ENCODE measurements at regions not wholly inside any gene's neighbourhood (a gene's known extent, or its start where the extent isn't known, plus 50 kb on each side); places are given as distances from the start of the nearest gene placed in this dataset.

DNA sequence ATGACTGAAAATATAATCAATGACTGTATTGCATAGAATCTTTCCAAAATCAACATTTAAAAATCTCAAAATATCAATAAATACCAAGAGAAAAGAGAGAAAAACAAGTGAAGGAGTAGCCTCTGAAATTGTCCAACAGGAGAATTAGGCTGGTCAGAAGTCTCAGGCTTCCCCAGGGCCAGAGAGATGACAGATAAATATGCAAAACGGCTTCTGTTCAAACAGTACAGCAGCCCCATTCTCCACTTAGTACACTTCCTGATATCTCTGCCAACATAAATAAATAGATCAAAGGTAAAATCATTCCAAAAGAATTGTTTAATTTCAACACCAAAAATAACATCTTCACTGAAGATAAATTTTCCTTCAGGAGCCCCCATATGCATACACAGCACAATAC lies 204.7 kb upstream of the GABRA2 start:
- no peak for DNase-seq

DNA sequence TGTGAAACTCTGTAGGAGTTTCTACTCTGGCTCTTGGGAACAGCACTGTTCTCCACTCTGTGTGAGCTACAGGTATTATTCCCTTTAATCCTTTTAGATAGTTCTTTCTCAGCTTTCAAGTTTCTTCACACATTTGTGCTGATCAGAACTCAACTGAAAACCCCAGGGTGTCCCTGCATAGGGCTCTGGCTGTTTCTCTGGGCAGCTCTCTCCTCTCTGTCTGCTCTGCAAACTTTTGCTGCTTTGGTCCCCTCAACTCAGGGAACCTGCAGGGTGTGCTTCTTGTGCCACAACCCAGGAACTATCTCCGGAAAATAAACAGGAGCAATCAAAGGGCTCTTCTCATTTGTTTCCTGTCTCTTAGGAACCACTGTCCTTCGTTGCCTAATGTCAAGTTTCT lies 196.6 kb upstream of the GABRA2 start:
- DNase-seq = no peak

DNA sequence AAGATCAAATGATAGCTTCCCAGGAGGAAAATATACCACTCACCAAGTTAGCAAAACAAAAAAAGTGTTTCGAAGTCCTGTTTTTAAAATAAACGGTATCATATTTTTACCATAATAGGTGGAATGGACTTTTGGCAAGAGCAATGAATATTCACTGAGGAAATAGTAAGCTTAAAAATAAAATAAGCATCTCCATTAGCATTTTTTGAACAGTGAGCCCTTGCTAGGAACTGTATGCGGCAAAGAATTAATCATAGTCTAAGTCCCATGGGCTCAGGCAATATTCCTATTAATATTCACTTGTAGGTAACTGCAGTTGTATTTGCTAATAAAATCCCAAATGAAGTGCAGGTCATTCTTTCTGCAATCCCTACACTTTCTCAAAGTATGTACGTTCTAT lies 191.7 kb upstream of the GABRA2 start:
- no peak for DNase-seq

DNA sequence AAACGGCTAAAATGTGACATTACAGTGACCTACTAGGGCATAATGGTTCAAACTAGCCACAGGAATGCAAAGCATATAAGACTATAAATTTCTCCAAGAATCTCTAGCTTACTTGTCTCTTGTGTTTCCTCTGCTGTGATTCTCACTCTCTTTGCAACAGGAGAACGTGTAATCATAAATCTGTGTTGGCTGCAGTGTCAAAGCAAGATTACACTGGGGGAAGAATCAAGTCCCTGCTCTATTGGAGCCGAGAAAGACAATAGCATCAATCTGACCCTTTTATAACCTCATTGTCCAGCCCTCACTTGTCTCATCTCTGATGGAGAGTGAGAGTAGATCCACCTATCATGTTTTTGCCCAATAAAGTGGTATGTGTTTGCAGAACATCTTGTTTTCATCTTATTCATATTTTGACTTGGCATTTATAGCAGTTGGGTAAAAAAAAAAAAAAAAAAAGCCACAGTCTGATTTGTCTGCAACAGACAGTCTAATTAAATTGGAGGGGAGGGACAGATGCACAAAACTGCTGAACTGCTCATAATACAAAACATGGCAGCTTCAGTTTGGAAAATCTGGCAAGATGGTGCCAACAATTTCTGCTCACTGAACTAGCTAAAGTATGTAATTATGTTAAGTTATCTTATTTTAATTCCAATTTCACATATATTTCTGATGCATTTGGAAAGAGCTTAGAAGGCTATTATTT lies 165.0 kb upstream of the GABRA2 start:
- DNase-seq = peak; percentile 18

DNA sequence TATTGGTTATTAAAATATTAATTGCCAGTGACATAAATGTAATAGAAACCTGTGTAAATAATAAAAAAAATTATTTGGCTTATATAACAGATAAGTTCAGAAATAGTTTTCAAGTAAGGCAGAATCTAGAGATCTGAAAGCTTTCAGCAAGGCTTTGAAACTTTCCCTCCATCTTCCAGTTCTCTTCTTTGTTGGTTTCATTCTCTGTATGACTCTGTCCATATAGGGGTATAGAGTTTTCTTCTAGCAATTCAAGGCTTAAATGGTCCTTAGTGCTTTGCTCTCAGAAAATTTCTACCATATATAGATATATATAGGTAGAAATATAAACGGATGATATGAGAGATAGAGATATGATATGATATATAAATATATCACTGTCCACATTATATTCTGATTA lies 160.5 kb upstream of the GABRA2 start:
- DNase-seq = no peak

DNA sequence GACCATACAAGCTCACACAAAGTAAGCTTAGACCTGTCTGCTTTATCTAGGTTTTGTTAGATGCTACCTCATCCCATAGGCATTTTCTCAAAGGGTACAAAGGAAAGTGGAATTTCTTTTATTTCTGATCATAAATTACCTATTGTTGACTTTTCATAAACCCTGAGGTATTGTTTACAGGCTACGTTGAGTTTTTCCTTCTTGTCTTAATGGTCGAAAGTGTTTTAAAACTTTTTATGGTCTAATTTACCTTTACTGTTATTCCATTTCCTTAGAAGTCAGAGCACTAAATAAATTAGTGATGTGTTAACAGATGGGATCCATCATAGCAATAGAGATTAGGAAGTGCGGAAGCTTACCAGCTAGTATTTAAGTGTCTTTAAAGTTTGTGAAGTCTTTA lies 159.2 kb upstream of the GABRA2 start:
- no peak for DNase-seq

DNA sequence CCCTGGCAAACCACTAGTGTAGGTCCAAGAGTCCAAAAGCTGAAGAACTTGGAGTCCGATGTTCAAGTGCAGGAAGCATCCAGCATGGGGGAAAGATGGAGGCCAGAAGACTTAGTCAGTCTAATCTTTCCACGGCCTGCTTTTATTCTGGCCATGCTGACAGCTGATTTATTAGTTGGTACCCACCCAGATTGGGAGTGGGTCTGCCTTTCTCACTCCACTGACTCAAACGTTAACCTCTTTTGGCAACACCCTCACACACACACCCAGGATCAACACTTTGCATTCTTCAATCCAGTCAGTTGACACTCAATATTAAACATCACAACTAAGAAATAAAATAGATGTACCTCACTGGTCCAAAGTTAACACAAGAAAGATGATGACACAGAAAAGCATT lies 134.8 kb upstream of the GABRA2 start:
- no peak for DNase-seq

DNA sequence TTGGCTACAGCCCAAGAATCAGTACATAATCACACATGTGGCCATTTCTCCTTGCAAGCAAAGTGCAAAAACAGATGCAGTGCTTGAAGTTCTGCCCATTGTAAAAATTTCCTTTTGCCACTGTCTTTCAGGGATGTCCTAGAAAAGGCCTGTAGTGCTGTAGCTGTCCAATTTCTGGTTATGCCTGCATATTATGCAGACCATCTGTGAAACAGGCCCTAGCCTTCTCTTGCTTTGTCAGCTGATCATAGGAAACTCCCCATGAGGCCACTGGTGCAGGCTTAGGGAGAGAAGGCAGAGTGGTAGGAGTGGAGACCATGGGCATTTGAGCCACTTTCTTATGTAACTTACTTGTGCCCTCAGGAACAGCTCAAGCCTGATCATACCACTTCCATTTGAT lies 130.4 kb upstream of the GABRA2 start:
- no peak for DNase-seq

DNA sequence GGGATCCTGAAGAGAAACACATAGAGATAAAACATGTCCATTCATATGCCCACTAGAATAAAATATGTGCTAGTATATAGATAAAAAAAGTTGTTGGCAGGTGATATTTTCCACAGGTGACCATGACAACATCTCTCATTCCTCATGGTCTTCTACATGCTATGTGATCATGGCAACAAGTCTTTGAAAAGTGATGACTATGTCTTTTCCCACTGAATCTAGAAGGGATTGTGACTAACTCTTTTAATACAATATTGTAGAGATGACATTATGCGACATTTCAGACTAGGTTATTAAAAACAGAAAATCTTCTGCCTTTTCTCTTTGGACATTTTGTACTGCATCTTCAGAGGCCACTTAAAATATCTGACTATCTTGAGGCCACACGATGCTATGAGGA lies 126.0 kb upstream of the GABRA2 start:
- DNase-seq = no peak

DNA sequence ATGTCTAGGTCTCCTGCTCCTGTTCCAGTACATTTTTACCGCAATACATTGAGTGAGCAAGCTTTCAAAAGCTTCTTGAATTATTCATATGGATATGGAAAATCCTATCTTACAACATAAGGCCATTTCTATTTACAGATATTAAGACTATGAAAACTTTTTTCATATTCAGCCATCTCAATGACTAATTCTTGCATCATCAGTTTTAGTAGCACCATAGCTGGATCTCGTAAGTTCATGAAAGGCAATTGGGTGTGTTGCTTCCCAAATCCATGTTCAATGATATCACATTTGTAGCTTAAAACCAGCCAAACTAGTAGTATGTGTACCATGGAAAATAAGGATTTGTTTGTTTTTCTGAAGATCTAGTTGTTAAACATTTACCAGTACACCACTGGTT lies 118.3 kb upstream of the GABRA2 start:
- no peak for DNase-seq

DNA sequence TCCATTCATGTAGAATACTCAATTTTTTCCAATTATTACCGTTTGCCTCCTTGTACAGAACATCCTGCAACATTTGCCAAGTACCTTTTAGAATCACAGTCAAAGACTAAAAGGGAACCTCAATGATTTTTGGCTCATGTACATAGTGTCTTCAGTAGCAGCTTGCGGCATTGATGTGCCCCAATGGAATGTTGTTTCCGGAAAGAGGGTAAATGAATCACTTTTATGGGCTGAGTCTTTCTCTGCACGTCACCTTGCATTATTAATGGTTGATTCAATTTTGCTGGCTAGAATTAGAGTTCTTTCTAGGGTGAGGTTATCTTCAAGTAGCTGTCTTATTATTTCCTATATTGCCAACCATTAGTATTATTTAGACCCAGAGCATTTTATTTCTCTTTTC lies 116.9 kb upstream of the GABRA2 start:
- DNase-seq = no peak

DNA sequence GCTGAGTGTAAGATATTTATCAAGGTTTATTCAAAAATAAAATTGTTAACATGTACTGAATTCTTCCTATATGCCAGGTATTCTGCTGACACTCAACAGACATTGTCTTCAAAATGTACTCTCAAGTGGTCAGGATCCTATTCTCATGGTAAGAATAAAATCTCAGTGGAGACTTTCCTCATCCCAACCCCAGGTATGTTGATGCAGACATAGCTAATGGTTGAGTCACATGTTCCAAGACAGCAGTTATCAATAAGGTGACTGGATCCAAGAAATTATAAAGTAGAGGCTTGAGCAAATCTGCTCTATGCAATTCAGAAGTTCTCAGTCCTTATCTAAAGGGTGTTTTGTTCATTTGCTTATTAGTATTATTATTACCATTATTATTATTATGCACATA lies 115.2 kb upstream of the GABRA2 start:
- DNase-seq = no peak

DNA sequence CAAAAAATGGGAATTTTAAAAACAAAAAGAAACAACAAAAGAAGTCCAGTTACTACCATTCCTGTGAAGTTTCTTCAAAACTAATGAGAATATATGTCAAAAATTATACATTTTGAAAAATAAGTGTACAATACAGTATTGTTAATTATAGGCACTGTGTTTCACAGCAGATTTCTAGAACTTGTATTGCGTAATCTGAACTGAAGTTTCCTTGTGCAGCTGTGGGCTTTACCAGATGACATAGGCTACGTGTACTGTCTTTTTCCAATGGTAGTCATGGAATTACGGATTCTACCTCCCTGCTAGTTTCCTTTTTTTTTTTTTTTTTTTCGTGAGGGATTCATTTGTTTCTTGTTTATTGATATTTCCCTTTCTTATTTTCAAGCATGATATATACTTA lies 113.8 kb upstream of the GABRA2 start:
- DNase-seq = no peak

DNA sequence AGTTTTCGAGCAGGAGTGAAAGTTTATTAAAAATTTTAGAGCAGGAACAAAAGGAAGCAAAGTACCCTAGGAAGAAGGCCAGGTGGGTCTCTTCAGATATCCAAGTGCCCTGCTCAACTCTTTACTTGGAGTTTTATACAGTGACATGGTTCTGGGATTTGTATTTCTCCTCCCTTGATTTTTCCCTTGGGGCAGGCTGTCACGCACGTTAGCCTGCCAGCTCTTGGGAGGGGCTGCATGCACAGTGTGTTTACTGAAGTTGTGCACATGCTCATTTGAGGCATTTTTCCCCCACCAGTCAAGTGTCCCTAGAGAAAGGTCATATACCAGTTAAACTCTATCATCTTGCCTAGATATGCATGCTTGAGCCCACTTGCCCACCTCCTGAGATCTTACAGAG lies 102.5 kb upstream of the GABRA2 start:
- DNase-seq = no peak

DNA sequence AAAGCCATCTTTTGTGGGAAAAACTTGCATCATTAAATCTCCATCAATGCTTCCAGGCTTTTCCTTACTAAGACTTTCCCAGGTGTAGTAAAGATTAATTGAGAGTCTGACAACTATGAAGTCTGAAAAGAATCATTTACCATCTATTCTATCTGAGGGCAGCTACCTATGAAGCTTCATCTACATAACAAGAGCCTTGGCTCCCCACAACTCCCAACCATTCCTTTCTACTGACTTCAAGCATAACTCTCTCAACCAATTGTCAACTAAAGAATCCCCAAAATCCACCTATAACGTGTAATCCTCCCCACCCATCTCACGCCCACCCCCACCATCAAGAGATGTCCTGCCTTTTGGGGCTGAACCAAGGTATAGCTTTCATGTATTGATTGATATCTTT lies 101.5 kb upstream of the GABRA2 start:
- no peak for DNase-seq

DNA sequence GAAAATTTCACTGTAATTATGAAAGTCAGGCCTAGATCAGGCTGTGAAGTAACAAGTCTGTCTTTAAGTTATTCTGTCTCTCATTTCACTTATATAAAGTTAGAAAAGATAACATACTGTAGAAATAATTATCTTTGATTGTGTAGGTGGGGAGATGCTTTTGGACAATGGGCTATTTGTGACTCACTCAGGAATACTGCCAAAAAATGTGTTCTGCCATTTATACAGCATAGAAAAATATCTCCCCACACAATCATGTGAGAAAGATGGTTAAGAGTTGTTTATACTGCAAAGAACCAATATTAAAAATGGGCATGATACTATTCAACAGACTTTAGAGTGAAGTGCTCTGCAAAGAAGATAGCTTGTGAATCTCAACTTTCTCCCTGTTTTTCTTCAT lies 95.0 kb upstream of the GABRA2 start:
- no peak for DNase-seq

DNA sequence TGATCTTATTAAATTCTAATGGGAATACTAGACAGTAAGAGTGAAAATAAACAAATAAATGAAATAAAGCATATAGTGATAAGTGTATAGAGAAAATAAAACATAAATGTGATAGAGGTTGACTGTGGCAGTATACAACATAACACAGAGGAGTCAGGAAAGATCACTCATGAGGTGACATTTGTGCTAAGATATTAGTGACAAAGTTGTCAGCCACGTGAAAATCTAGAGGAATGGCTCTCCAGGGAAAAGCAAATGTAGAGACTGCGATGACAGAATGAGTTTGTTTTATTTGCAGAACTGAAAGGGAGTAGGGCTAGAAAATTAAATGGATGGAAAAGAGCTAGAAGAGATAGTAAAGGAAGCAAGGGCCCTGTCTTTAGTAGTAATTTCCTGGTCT lies 72.8 kb upstream of the GABRA2 start:
- DNase-seq = no peak

DNA sequence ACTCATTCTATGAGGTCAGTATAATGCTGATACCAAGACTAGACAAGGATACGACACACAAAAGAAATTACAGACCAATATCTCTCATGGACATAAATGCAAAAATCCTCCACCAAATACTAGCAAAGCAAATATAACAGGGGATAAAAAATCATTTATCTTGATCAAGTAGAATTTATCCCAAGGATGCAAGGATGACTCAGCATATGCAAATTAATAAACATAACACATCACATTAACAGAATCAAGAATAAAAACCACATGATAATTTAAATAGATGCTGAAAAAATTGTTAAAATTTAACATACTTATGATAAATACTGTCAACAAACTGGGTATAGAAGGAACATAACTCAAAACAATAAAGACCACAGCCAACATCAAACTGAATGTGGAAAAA lies 69.4 kb upstream of the GABRA2 start:
- no peak for DNase-seq

DNA sequence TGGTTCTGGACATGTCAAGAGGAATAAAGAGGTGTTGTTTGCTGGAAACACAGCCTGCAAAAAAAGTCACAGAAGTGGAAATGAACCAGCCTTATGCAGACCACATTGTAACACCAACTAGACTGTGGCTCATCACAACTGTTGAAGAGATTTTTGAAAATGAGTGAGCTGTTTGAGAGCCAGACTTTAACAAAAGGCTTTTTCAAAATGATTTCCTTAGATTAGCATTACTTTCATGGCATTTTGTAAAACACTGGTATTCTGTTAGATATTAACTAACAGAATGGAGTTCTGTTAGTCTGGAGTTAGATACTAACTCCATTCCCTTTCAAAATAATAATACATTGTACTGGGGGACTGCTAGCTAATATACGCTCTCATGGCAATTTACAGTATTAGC lies 60.6 kb upstream of the GABRA2 start:
- no peak for DNase-seq

DNA sequence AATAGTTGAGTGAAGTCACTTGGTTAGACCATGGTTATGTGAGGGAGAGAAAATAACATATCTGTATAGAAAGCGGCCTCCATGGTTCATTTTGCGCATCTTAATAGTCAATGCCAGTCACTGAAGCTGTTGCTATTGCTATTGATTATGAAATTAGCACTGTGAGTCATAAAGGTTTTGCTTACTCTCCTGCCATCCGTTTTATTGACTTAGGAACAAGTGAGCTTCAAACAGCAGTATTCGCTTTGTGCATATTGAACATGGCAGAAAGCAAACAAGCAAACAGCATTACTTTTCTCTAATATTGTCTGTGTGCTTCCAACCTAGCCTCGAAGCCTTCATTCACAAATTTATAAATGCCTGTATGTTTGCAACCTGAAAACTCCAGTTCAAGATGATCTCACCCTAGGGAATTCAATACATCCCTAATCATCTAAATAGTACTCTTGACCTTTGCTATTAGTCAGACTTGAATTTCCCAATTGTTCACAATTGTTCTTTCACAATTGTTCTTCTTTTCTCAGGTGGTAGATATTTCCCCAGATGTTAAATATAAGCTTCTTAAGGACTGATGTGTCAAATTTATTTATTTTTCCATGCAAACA lies 55.9 kb upstream of the GABRA2 start:
- DNase-seq = no peak

DNA sequence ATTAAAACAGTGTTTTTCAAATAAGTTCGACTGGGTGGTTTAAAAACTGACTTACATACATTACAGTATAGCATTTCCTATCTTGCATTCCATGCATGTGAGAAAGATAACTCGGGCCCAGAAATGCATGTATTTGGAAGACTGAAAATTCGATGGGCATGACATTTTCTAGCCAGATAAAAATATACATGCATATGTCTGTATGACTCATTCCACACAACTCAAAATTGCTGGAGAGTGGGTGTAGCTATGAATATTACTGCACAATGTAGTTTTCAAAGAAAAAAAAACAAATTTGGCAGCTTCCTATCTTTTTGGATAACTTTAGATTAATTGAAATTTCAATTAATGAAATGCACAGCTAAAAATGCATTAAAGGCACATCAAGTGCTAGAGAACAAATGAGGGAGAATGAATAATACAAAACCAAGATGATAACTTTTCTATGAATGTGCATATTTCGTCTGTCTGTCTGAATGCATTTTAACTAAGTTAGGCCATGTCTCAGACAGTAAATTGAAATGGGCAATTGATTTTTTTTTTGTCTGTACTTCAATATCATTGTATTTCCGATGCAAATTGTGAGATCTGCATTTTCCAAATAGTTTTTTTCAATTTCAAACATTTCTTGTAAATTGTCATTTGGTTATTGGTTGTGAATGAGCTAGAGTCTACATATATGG lies 54.5 kb upstream of the GABRA2 start:
- DNase-seq = no peak

DNA sequence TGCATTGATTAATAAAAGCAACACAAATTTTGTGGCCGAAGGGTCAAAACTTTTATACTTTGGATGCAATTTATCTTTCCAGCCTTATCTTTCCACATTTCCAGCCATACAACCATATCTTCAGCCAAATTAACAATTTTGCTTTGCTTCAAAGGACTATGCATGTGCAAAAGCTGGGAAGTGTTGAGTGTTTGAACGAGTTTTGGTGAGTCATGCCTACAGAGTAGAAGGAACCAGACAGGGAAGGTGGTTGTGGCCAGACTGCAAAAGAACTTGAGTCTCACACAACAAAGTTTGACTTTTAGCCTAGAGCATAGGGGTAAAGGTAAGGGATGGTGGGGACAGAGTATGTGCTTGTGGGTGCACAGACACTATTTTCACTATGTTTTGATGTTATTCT lies 53.0 kb upstream of the GABRA2 start:
- DNase-seq = no peak

DNA sequence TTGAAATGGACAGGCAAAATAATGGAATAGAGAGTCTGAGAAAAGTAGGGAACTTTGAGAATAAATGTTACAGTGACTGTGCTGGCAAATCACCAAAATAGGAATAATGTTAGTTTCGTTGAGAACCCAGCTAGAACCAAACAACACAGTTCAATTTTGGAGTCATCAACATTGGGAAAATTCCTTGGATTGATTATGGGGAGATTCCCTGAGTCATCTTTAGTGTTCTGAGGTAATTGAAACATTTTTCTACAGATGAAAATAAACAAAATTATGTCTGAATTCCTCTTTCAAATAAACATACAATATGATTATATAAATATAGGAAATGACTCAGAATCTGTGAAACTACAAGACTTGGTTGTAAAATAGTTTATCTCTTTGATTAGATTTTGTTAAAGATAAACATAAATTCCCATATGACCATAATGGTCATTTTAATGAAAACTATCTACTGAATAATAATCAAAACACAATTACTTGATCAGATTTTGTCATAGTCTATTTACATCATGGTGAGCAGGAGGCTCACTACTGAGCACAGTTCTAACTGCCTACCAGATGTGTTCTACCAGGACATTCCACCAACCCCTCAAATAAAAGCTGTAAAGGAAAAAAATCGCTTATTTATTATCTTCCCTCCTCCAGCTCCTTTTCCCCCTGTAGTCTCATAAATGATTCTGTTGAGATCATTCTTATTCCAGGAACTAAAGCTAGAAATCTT lies 51.4 kb upstream of the GABRA2 start:
- DNase-seq = no peak
